GOT3 (cell line): ENCODE measurements at regions not wholly inside any gene's neighbourhood (a gene's known extent, or its start where the extent isn't known, plus 50 kb on each side); places are given as distances from the start of the nearest gene placed in this dataset.
"Not testable (repeated sequence)": the region's sequence is repeated elsewhere in the genome, so short reads cannot be mapped to it uniquely, and the experiment has no call there.

Experiments used
- DNase-seq: peaks from one replicate; lab custom pipeline; 2025; ENCODE audit warnings: mixed read lengths; lab: John Stamatoyannopoulos, UW

GRCh38 chr2:14828223-14828622 lies 195.7 kb downstream of the LRATD1 start:
- DNase-seq: no peak

GRCh38 chr2:14828968-14829367 lies 196.5 kb downstream of the LRATD1 start:
- no peak for DNase-seq

GRCh38 chr2:14831458-14831857 lies 198.9 kb downstream of the LRATD1 start:
- no peak for DNase-seq

- DNase-seq: no peak
Observed at GRCh38 chr2:14843507-14844204, 211.1 kb downstream of the LRATD1 start.

GRCh38 chr2:14855751-14856150 lies 223.2 kb downstream of the LRATD1 start:
- DNase-seq: no peak

- DNase-seq: no peak
Observed at GRCh38 chr2:14861181-14861580, 228.7 kb downstream of the LRATD1 start.

GRCh38 chr2:14866736-14867352 lies 234.3 kb downstream of the LRATD1 start:
- DNase-seq: no peak

- no peak for DNase-seq
Observed at GRCh38 chr2:14867853-14868252, 235.3 kb downstream of the LRATD1 start.

- DNase-seq: no peak
Observed at GRCh38 chr2:14872779-14873325, 240.3 kb downstream of the LRATD1 start.

GRCh38 chr2:14881651-14882327 lies 249.3 kb downstream of the LRATD1 start:
- DNase-seq: no peak

GRCh38 chr2:14884651-14885050 lies 252.1 kb downstream of the LRATD1 start:
- DNase-seq: no peak

GRCh38 chr2:14891546-14891945 lies 259.0 kb downstream of the LRATD1 start:
- DNase-seq: no peak

GRCh38 chr2:14896330-14897030 lies 264.0 kb downstream of the LRATD1 start:
- no peak for DNase-seq

GRCh38 chr2:14899621-14900414 lies 267.3 kb downstream of the LRATD1 start:
- DNase-seq: no peak

GRCh38 chr2:14901737-14902136 lies 269.2 kb downstream of the LRATD1 start:
- DNase-seq: no peak

GRCh38 chr2:14902953-14903352 lies 270.4 kb downstream of the LRATD1 start:
- DNase-seq: no peak

- no peak for DNase-seq
Observed at GRCh38 chr2:14903709-14904374, 271.3 kb downstream of the LRATD1 start.

GRCh38 chr2:14904378-14904777 lies 271.9 kb downstream of the LRATD1 start:
- not testable (repeated sequence) for DNase-seq

- DNase-seq: no peak
Observed at GRCh38 chr2:14905571-14905970, 273.1 kb downstream of the LRATD1 start.

- DNase-seq: no peak
Observed at GRCh38 chr2:14907014-14907612, 274.6 kb downstream of the LRATD1 start.

GRCh38 chr2:14909795-14910194 lies 277.3 kb downstream of the LRATD1 start:
- no peak for DNase-seq
